Liver (tissue), 3 donors: ENCODE measurements at regions not wholly inside any gene's neighbourhood (a gene's known extent, or its start where the extent isn't known, plus 50 kb on each side); places are given as distances from the start of the nearest gene placed in this dataset.

ENCODE experiments used
- EGR1 ChIP-seq, 2 donors: IDR thresholded peaks; 2 replicates each; pipeline ENCODE4 v1.6.1; 2016 to 2018; ENCODE audit warnings: antibody characterized with exemption in 2 of 2, low read depth in 2 of 2
- FOXA1 ChIP-seq: IDR thresholded peaks from 2 replicates; pipeline ENCODE4 v1.6.1; 2016; ENCODE audit warnings: antibody characterized with exemption
- GABPA ChIP-seq, 2 donors: IDR thresholded peaks in 1 of 2; conservative IDR thresholded peaks in 1 of 2; 2 replicates each; pipeline ENCODE4 v1.6.1; 2016; ENCODE audit warnings: antibody characterized with exemption in 2 of 2, mild to moderate bottlenecking in 1 of 2, moderate library complexity in 1 of 2
- HNF4G ChIP-seq: IDR thresholded peaks from 2 replicates; pipeline ENCODE4 v1.6.1; 2016; ENCODE audit warnings: antibody characterized with exemption
- RXRA ChIP-seq, 2 donors: IDR thresholded peaks; 2 replicates each; pipeline ENCODE4 v1.6.1; 2017 to 2018; ENCODE audit warnings: antibody characterized with exemption in 2 of 2, mild to moderate bottlenecking in 1 of 2
- YY1 ChIP-seq: IDR thresholded peaks from 2 replicates; pipeline ENCODE4 v1.6.1; 2016; ENCODE audit warnings: antibody characterized with exemption, mild to moderate bottlenecking
- TF ChIP-seq, protein P1 (sequence below): IDR thresholded peaks from 2 replicates; pipeline ENCODE4 v1.6.1; 2016; ENCODE audit warnings: antibody characterized with exemption
- TF ChIP-seq, protein P2 (sequence below): fragments of 150-350 bp; IDR thresholded peaks from 2 replicates; pipeline ENCODE4 v1.5.1; 2017; ENCODE audit warnings: improper control_type of control experiment, low read depth, low read length; ENCODE audit not compliant: missing input control
- TF ChIP-seq, protein P3 (sequence below): IDR thresholded peaks from 2 replicates; pipeline ENCODE4 v1.6.1; 2016; ENCODE audit warnings: antibody characterized with exemption
- TF ChIP-seq, protein P4 (sequence below): IDR thresholded peaks from 2 replicates; pipeline ENCODE4 v1.6.1; 2016; ENCODE audit warnings: antibody characterized with exemption, mild to moderate bottlenecking
- donor health status: healthy.
- donor health status: healthy.

DNA sequence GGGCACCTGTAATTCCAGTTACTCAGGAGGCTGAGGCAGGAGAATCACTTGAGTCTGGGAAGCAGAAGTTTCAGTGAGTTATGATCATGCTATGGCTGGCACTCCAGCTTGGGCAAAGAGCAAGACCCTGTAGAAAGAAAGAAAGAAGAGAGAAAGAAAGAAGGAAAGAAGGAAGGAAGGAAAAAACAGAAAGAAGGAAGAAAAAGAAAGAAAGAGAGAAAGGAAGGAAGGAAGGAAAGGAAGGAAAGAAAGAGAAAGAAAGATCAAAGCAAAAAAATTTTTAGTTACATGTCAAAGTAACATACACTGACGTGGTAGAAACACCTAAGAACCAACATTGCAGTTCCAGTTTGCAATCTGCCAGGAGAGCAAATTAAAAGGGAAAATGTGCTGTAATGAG is 73.8 kb upstream of the JCAD start:
- TF ChIP-seq, protein P1, sequence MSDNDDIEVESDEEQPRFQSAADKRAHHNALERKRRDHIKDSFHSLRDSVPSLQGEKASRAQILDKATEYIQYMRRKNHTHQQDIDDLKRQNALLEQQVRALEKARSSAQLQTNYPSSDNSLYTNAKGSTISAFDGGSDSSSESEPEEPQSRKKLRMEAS = no peak
- TF ChIP-seq, protein P2, sequence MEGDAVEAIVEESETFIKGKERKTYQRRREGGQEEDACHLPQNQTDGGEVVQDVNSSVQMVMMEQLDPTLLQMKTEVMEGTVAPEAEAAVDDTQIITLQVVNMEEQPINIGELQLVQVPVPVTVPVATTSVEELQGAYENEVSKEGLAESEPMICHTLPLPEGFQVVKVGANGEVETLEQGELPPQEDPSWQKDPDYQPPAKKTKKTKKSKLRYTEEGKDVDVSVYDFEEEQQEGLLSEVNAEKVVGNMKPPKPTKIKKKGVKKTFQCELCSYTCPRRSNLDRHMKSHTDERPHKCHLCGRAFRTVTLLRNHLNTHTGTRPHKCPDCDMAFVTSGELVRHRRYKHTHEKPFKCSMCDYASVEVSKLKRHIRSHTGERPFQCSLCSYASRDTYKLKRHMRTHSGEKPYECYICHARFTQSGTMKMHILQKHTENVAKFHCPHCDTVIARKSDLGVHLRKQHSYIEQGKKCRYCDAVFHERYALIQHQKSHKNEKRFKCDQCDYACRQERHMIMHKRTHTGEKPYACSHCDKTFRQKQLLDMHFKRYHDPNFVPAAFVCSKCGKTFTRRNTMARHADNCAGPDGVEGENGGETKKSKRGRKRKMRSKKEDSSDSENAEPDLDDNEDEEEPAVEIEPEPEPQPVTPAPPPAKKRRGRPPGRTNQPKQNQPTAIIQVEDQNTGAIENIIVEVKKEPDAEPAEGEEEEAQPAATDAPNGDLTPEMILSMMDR = no peak
- TF ChIP-seq RXRA (IDR thresholded peaks at IDR 0.05) = no peak
- no peak for TF ChIP-seq HNF4G
- TF ChIP-seq, protein P3, sequence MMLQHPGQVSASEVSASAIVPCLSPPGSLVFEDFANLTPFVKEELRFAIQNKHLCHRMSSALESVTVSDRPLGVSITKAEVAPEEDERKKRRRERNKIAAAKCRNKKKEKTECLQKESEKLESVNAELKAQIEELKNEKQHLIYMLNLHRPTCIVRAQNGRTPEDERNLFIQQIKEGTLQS = no peak
- TF ChIP-seq YY1 = no peak
- TF ChIP-seq GABPA (IDR thresholded peaks at IDR 0.05 in 1 of 2, conservative IDR thresholded peaks at IDR 0.05 in 1 of 2) = no peak
- no peak for TF ChIP-seq EGR1 (IDR thresholded peaks at IDR 0.05; ENCODE audit: low read depth in 2 of 2)
- TF ChIP-seq, protein P4, sequence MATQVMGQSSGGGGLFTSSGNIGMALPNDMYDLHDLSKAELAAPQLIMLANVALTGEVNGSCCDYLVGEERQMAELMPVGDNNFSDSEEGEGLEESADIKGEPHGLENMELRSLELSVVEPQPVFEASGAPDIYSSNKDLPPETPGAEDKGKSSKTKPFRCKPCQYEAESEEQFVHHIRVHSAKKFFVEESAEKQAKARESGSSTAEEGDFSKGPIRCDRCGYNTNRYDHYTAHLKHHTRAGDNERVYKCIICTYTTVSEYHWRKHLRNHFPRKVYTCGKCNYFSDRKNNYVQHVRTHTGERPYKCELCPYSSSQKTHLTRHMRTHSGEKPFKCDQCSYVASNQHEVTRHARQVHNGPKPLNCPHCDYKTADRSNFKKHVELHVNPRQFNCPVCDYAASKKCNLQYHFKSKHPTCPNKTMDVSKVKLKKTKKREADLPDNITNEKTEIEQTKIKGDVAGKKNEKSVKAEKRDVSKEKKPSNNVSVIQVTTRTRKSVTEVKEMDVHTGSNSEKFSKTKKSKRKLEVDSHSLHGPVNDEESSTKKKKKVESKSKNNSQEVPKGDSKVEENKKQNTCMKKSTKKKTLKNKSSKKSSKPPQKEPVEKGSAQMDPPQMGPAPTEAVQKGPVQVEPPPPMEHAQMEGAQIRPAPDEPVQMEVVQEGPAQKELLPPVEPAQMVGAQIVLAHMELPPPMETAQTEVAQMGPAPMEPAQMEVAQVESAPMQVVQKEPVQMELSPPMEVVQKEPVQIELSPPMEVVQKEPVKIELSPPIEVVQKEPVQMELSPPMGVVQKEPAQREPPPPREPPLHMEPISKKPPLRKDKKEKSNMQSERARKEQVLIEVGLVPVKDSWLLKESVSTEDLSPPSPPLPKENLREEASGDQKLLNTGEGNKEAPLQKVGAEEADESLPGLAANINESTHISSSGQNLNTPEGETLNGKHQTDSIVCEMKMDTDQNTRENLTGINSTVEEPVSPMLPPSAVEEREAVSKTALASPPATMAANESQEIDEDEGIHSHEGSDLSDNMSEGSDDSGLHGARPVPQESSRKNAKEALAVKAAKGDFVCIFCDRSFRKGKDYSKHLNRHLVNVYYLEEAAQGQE = no peak
- no peak for TF ChIP-seq FOXA1
